ENCODE measurements at regions not wholly inside any gene's neighbourhood (a gene's known extent, or its start where the extent isn't known, plus 50 kb on each side); places are given as distances from the start of the nearest gene placed in this dataset.

DNA sequence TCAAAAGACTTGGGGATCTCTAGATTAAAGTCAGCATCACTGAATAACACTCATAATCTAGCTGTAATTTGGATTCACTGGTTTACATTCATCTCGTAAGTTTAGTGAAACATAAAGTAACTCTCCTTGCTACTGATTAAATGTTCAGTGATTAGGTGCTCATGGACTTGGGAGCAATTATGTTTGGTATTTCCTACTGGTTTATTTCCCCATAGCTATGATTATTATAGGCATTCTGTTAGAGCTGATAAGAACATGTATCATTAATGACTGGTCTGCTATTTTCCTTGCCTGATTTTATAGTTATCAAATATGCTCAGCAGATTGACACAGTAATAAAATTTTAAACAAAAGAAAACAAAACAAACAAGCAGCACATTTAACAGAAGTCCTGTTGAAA, 334.7 kb upstream of the SLC8A1 start:
- no peak overlapping the region for H3K4me3 Mint-ChIP-seq
- H3K27me3 Mint-ChIP-seq (ENCODE audit: insufficient read depth), result no peaks in the 10 kb centered on the region
- no peak for DNase-seq (ENCODE audit: low spot score)
- no peaks in the 10 kb centered on the region for H3K36me3 Mint-ChIP-seq (ENCODE audit: low read depth)
- peaks cover 4% of the 10 kb centered on the region for H3K9me3 Mint-ChIP-seq
- intact Hi-C loops (cut with micrococcal nuclease), result no loop called here
- H3K27ac Mint-ChIP-seq, result no peak overlapping the region
- H3K4me1 Mint-ChIP-seq (ENCODE audit: low read depth), result no peaks in the 10 kb centered on the region

DNA sequence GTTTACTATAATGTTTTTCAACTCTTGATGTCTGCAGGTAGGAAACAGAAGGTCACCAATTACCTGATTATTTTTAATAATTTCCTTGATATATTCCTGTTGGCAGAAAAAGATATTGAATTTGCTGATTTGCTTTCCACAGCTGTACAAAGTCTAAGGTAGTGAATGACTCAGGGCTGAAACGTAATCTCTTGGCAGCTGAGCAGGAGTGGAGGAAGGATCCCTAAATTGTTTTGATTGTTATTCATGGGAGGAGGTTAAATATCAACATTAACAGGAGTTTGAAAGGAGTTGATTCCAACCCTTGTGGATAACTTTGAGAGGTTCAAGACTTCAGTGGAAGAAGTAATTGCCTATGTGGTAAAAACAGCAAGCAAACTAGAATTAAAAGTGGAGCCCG, 345.2 kb upstream of the SLC8A1 start:
- H3K36me3 Mint-ChIP-seq (ENCODE audit: low read depth), result no peaks in the 10 kb centered on the region
- H3K27me3 Mint-ChIP-seq (ENCODE audit: insufficient read depth), result no peaks in the 10 kb centered on the region
- no peak for DNase-seq (ENCODE audit: low spot score)
- no peak overlapping the region for H3K4me3 Mint-ChIP-seq
- H3K27ac Mint-ChIP-seq, result no peak overlapping the region
- no peaks in the 10 kb centered on the region for H3K9me3 Mint-ChIP-seq
- intact Hi-C loops (cut with micrococcal nuclease), result no loop called here
- no peaks in the 10 kb centered on the region for H3K4me1 Mint-ChIP-seq (ENCODE audit: low read depth)

DNA sequence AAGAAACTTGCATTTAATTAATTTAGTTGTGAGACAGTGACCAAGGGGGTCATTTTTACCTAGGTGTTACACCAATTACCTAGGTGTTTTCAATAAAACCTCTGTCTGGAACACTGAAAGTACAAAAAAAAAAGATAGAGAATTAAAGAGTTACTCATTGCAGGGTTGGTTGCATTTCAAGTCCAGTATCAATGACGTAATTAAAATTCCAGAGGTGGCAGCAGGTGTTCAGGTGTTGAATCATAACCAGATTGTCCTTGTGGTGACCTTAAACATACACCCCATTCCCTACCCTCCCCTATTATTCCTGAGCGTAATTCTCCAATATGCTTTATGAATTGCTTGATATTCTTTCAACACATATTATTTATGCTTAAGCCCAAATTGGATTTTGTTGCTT, 352.0 kb upstream of the SLC8A1 start:
- no peaks in the 10 kb centered on the region for H3K36me3 Mint-ChIP-seq (ENCODE audit: low read depth)
- no peaks in the 10 kb centered on the region for H3K4me1 Mint-ChIP-seq (ENCODE audit: low read depth)
- H3K27me3 Mint-ChIP-seq (ENCODE audit: insufficient read depth), result no peaks in the 10 kb centered on the region
- no peaks in the 10 kb centered on the region for H3K9me3 Mint-ChIP-seq
- H3K27ac Mint-ChIP-seq, result no peak overlapping the region
- no peak for DNase-seq (ENCODE audit: low spot score)
- no peak overlapping the region for H3K4me3 Mint-ChIP-seq
- intact Hi-C loops (cut with micrococcal nuclease), result no loop called here

DNA sequence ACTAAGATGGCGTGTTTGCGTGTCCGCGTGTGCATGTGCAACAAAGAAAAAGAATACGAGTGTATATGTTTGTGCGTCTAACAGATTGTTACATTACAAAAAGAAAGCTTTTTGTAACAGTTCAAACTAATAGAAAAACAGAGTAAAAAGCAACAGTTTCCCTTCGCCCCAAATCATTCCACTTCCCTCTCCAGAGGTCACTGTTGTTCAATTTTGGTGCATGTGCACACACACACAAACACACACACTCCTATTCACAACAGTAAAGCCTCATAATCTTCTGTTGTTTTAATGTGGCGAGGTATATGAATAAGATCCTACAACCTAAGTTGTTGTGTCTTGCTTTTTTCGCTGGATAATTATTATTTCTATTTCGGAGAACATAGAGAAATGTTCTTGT, 357.3 kb upstream of the SLC8A1 start:
- H3K4me3 Mint-ChIP-seq, result no peak overlapping the region
- H3K27me3 Mint-ChIP-seq (ENCODE audit: insufficient read depth), result no peaks in the 10 kb centered on the region
- intact Hi-C loops (cut with micrococcal nuclease), result no loop called here
- no peaks in the 10 kb centered on the region for H3K36me3 Mint-ChIP-seq (ENCODE audit: low read depth)
- DNase-seq (ENCODE audit: low spot score), result no peak
- no peak overlapping the region for H3K27ac Mint-ChIP-seq
- H3K4me1 Mint-ChIP-seq (ENCODE audit: low read depth), result no peaks in the 10 kb centered on the region
- H3K9me3 Mint-ChIP-seq, result no peaks in the 10 kb centered on the region

DNA sequence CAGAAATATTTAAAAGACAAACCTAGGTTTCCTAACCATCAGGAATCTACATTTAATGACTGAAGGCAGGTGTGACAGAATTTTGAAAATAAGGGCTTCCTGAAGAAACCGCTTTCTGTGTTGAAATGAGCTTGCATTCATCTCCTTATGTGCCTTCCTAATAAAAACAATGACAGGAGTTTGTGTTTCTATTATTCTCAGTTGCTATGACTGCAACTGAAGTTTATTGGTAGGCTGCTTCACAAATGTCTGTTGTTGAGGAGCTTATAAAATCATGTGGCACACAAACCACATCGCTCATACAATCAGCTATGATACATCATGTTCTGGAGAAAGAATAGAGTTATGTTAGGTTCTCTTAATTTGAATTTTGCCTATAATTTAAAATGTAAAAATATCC, 362.7 kb upstream of the SLC8A1 start:
- intact Hi-C loops (cut with micrococcal nuclease), result no loop called here
- Mint-ChIP-seq H3K4me3 (no peak overlapping the region), H3K4me1 (ENCODE audit: low read depth) (no peaks in the 10 kb centered on the region), H3K27ac (no peak overlapping the region), H3K36me3 (ENCODE audit: low read depth) (no peaks in the 10 kb centered on the region), H3K27me3 (ENCODE audit: insufficient read depth) (no peaks in the 10 kb centered on the region), H3K9me3 (no peaks in the 10 kb centered on the region)
- no peak for DNase-seq (ENCODE audit: low spot score)

DNA sequence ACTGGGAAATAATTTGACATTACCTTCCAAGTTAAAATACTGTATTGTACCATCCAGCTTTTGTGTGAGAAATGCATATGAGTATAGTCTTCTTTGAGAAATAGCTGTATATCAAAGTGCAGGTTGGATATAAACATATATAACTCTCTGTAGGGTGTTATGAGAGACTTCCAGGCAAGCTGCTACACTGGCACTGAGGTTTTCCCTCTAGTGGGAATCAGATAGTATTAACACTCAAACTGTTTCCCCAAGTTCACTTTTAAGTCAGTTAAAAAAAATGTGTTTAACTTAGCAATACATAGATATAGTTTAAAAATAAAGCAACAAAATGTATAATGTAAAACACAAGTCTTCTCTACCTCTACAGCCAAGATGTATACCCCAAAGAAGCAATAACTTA, 368.4 kb upstream of the SLC8A1 start:
- no peaks in the 10 kb centered on the region for H3K9me3 Mint-ChIP-seq
- DNase-seq (ENCODE audit: low spot score), result no peak
- intact Hi-C loops (cut with micrococcal nuclease), result no loop called here
- H3K4me1 Mint-ChIP-seq (ENCODE audit: low read depth), result no peaks in the 10 kb centered on the region
- H3K27ac Mint-ChIP-seq, result no peak overlapping the region
- no peaks in the 10 kb centered on the region for H3K36me3 Mint-ChIP-seq (ENCODE audit: low read depth)
- no peak overlapping the region for H3K4me3 Mint-ChIP-seq
- H3K27me3 Mint-ChIP-seq (ENCODE audit: insufficient read depth), result no peaks in the 10 kb centered on the region

DNA sequence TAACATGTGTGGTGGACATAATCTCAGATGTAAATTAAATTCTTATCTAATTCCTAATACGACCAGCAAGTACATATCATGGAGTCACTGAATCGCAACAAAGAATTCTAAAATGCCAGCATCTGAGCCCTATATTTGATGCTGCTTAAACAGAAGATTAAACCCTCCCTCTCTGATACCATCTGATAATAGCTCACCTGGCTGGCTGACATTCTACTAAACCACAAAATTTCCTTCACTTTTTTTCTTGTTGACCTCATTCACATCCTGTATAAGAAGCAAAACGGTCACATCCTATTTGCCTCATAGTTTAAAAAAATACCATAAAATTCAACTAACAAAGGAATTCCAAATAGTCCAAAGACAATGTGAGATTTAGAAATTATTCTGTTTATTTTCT, 371.6 kb upstream of the SLC8A1 start:
- H3K36me3 Mint-ChIP-seq (ENCODE audit: low read depth), result no peaks in the 10 kb centered on the region
- no peaks in the 10 kb centered on the region for H3K4me1 Mint-ChIP-seq (ENCODE audit: low read depth)
- no peak for DNase-seq (ENCODE audit: low spot score)
- H3K4me3 Mint-ChIP-seq, result no peak overlapping the region
- H3K9me3 Mint-ChIP-seq, result no peaks in the 10 kb centered on the region
- intact Hi-C loops (cut with micrococcal nuclease), result no loop called here
- no peak overlapping the region for H3K27ac Mint-ChIP-seq
- no peaks in the 10 kb centered on the region for H3K27me3 Mint-ChIP-seq (ENCODE audit: insufficient read depth)

DNA sequence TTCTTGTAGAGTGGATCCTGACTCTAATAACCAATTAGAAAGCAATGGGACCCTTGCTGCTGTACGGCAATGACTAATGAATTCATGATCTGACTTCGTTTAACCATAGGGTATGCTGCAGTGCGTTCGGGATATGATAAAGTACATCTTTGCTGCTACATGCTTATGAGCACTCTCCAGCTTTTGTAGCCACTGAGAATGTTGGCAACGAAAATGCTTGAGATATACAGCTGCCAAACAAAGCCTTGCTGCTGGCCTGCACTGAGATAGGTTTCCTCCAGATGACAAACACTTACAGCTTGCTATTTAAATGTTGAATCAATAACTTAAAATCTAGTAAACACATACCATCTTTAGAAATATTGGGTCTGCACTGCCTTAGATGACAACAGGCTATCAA, 372.4 kb upstream of the SLC8A1 start:
- H3K4me1 Mint-ChIP-seq (ENCODE audit: low read depth), result no peaks in the 10 kb centered on the region
- intact Hi-C loops (cut with micrococcal nuclease), result no loop called here

DNA sequence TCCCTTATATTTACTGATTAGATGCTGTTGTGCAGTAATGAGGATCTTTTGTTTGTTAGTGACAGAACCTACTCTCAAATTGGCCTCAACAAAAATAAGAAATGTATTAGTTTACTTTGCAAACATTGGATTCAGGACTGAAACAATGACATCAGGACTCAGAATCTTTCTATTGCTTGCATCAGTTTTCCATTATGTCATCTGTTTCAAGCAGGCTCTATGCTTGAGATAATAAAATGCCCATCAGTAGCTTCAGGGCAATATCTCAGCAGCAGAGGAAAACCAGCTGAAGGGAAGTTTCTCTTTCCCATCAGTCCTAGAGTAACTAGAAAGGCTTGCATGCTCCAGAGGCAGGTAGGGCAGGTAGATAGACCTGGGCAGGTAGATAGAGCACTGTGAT, 375.5 kb upstream of the SLC8A1 start:
- Mint-ChIP-seq H3K4me3 (no peak overlapping the region), H3K4me1 (ENCODE audit: low read depth) (no peaks in the 10 kb centered on the region), H3K27ac (no peak overlapping the region), H3K36me3 (ENCODE audit: low read depth) (no peaks in the 10 kb centered on the region), H3K9me3 (no peaks in the 10 kb centered on the region), H3K27me3 (ENCODE audit: insufficient read depth) (no peaks in the 10 kb centered on the region)
- intact Hi-C loops (cut with micrococcal nuclease), result no loop called here
- DNase-seq (ENCODE audit: low spot score), result no peak

More for the DNA sequence above, 372.4 kb upstream of the SLC8A1 start:
- H3K4me3 Mint-ChIP-seq, result no peak overlapping the region
- no peaks in the 10 kb centered on the region for H3K9me3 Mint-ChIP-seq
- no peaks in the 10 kb centered on the region for H3K36me3 Mint-ChIP-seq (ENCODE audit: low read depth)
- H3K27me3 Mint-ChIP-seq (ENCODE audit: insufficient read depth), result no peaks in the 10 kb centered on the region
- DNase-seq (ENCODE audit: low spot score), result no peak
- no peak overlapping the region for H3K27ac Mint-ChIP-seq

DNA sequence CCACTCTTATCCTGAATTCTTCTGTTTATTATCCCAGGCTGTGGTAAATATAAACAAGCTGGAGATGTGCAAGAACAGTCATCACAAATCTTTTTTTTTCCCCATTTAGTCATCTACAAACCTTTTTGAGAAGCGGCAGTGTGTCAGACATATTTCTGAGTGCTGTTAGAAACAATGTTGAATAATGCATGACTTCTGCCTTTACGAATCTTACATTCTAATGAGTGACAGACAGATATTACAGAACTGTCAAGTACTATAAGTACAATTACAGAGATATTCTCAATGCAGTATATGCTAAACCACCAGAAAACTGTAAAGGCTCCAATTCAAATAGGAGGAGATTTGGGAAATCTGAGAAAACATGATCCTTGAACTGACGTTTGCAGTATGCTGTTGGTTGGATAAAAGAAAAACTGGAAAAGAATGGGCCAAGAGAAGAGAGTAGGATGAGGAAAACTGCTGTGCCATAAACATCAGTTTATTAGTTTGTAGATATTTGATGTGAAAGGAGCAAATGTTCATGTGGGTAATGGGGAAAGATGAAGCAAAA, 379.5 kb upstream of the SLC8A1 start:
- no peak for DNase-seq (ENCODE audit: low spot score)

DNA sequence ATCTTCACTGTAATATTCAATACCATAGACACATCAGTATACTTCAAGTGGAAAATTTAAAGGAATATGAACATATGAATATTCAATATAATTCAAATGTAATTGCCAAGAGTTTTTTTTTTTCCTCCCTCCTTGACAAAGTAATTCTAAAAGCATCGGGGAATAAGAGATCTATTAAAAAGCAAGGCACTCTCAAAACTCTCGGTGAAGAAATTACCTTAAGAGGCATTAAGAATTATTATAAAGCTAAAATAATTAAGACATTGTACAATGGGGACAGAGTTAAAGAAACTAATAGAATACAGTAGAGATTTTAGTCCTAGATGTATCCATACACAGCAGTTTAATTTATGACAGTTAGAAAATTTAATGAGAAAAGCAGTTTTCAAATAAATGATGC, 390.0 kb upstream of the SLC8A1 start:
- no peak overlapping the region for H3K27ac Mint-ChIP-seq
- intact Hi-C loops (cut with micrococcal nuclease), result no loop called here
- H3K27me3 Mint-ChIP-seq (ENCODE audit: insufficient read depth), result no peaks in the 10 kb centered on the region
- no peak for DNase-seq (ENCODE audit: low spot score)
- no peaks in the 10 kb centered on the region for H3K4me1 Mint-ChIP-seq (ENCODE audit: low read depth)
- no peak overlapping the region for H3K4me3 Mint-ChIP-seq
- H3K9me3 Mint-ChIP-seq, result no peaks in the 10 kb centered on the region
- no peaks in the 10 kb centered on the region for H3K36me3 Mint-ChIP-seq (ENCODE audit: low read depth)

More for the DNA sequence above, 379.5 kb upstream of the SLC8A1 start:
- no peak overlapping the region for H3K27ac Mint-ChIP-seq
- no peaks in the 10 kb centered on the region for H3K4me1 Mint-ChIP-seq (ENCODE audit: low read depth)
- intact Hi-C loops (cut with micrococcal nuclease), result no loop called here
- peaks cover 6% of the 10 kb centered on the region for H3K9me3 Mint-ChIP-seq
- no peak overlapping the region for H3K4me3 Mint-ChIP-seq
- no peaks in the 10 kb centered on the region for H3K27me3 Mint-ChIP-seq (ENCODE audit: insufficient read depth)
- H3K36me3 Mint-ChIP-seq (ENCODE audit: low read depth), result no peaks in the 10 kb centered on the region

DNA sequence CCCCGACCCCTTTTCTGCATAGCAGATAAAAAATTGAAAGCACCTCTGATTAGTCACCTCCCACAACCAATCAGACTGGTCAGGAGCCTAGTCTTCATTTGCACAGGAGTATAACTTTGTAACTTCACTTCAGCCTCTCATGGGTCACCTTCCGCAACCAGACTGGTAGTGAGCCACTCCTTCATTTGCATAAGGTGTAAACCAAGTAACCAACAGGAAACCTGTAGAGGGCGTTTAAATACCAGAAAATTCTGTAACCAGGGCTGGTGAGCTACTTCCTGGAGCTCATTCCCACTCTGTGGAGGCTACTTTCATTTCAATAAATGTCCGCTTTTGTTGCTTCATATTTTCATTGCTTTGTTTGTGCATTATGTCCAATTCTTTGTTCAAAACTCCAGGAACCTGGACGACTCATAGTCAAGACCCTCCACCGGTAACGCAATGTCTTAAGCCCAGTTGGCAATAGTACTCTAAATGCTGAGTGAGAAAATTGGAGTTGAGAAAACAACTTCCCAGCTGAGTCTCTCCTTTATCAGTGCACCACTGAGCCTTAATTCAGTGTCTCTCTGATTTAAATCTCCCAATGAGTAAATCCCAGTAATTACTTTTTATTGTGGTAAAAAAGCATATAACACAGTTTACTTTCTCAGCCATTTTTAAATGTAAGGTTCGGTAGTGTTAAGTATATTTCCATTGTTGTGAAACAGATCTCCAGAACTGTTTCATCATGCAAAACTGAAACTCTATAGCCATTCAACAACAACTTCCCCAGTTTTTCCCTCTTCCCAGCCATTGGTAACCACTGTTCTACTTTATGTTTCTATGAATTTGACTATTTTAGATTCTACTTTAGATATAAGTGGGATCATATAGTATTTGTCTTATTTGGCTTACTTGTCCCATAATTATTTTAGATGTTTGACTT, 392.7 kb upstream of the SLC8A1 start:
- Mint-ChIP-seq H3K4me3 (no peak overlapping the region), H3K9me3 (no peaks in the 10 kb centered on the region), H3K36me3 (ENCODE audit: low read depth) (no peaks in the 10 kb centered on the region), H3K27ac (no peak overlapping the region), H3K4me1 (ENCODE audit: low read depth) (no peaks in the 10 kb centered on the region), H3K27me3 (ENCODE audit: insufficient read depth) (no peaks in the 10 kb centered on the region)
- intact Hi-C loops (cut with micrococcal nuclease), result no loop called here
- DNase-seq (ENCODE audit: low spot score), result no peak

DNA sequence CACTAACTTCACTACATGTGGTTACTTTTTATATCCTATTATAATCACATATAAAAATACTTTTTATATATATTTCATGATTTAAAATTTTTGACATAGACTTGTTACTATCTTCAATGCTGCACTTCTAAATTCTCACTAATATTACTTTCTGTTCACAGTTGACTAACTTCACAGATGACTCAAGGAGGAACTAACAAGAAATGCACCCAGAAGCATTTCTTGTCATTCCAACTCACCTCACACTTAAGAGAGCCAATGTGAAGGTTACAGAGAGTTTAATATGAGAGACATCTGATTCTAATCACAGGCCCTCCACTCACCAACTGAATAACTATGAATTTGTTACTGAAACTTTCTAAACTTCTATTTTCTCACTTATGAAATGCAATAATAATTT, 399.8 kb upstream of the SLC8A1 start:
- no peak for DNase-seq (ENCODE audit: low spot score)
- no peaks in the 10 kb centered on the region for H3K9me3 Mint-ChIP-seq
- H3K27me3 Mint-ChIP-seq (ENCODE audit: insufficient read depth), result no peaks in the 10 kb centered on the region
- no peak overlapping the region for H3K27ac Mint-ChIP-seq
- intact Hi-C loops (cut with micrococcal nuclease), result no loop called here
- no peaks in the 10 kb centered on the region for H3K4me1 Mint-ChIP-seq (ENCODE audit: low read depth)
- H3K4me3 Mint-ChIP-seq, result no peak overlapping the region
- H3K36me3 Mint-ChIP-seq (ENCODE audit: low read depth), result no peaks in the 10 kb centered on the region

Data from activated T-helper 1 cell treated with anti-CD3 and anti-CD28 coated beads, Interleukin-12 subunit alpha, Interleukin-12 subunit beta, Interleukin-2, Interleukin-4 antibody, amounts not matched to agents 30 ng/mL and 10 ng/mL and 1 ng/mL, durations not matched to agents 14 hours and 24 hours and 36 hours (primary cell).